OCI-LY3 (cell line): ENCODE measurements at regions not wholly inside any gene's neighbourhood (a gene's known extent, or its start where the extent isn't known, plus 50 kb on each side); places are given as distances from the start of the nearest gene placed in this dataset.

Experiments used
- CTCF ChIP-seq: fragments of 200-600, 300-600 bp; sonication (generic); IDR thresholded peaks from 2 replicates; pipeline ENCODE4 v1.5.1; 2014; ENCODE audit warnings: antibody characterized with exemption, low read length, low read depth
- EZH2phosphoT487 ChIP-seq: fragments of 200-600 bp; shearing (Covaris generic); IDR thresholded peaks from 2 replicates; pipeline ENCODE4 v1.6.1; 2018; ENCODE audit warnings: antibody characterized with exemption, mixed run types, low read depth

GRCh38 chr2:239826786-239827522, 198.2 kb downstream of the NDUFA10 start:
- TF ChIP-seq CTCF (no peak), EZH2phosphoT487 (no peak)
